IMR-90 (cell line): ENCODE measurements at regions not wholly inside any gene's neighbourhood (a gene's known extent, or its start where the extent isn't known, plus 50 kb on each side); places are given as distances from the start of the nearest gene placed in this dataset.

Experiments
- ATAC-seq: fragments of 200-7000 bp; cut with Tn5 transposase; 2 replicates; pipeline ENCODE4 v1.9.1; 2020; ENCODE audit warnings: low read depth, mild to moderate bottlenecking, moderate library complexity
- BruUV-seq: library from RNA; stranded (reverse); fragments of 400-500 nt; replicated peaks from 2 replicates; lab custom pipeline; 2021; lab: Mats Ljungman, UMichigan
- CTCF ChIA-PET: fragments of 300-600 bp; formaldehyde crosslinking; extraction: SDS; loops from one replicate; lab custom pipeline; 2021; ENCODE audit warnings: antibody characterized with exemption; lab: Yijun Ruan, JAX
- POLR2A ChIA-PET: fragments of 300-600 bp; sonication (Branson Sonifier 250); formaldehyde crosslinking; loops from one replicate; lab custom pipeline; 2022; ENCODE audit warnings: antibody characterized with exemption; ENCODE audit not compliant: unreplicated experiment; lab: Charles Lee
- DNase-seq: peaks from one replicate; pipeline ENCODE4 v3.0.0; 2013
- H2AFZ ChIP-seq: replicated peaks from 2 replicates; pipeline ENCODE3; 2013; ENCODE audit warnings: low read length, mild to moderate bottlenecking; ENCODE audit not compliant: poor library complexity
- H2AK5ac ChIP-seq: 2 replicates; pipeline ENCODE4 v1.6.1; 2013; ENCODE audit warnings: low read depth, low read length, inconsistent platforms
- H2AK9ac ChIP-seq: replicated peaks from 2 replicates; pipeline ENCODE3; 2013; ENCODE audit warnings: mild to moderate bottlenecking, low read depth, low read length, moderate library complexity; ENCODE audit not compliant: poor library complexity
- H2BK120ac ChIP-seq: 2 replicates; pipeline ENCODE4 v1.6.1; 2013; ENCODE audit warnings: low read depth, low read length, inconsistent platforms
- H2BK15ac ChIP-seq: 3 replicates; pipeline ENCODE4 v1.6.1; 2013; ENCODE audit warnings: low read depth, low read length, inconsistent platforms
- H2BK20ac ChIP-seq: 2 replicates; pipeline ENCODE4 v1.6.1; 2013; ENCODE audit warnings: low read depth, mild to moderate bottlenecking, inconsistent platforms, low read length, moderate library complexity
- H2BK5ac ChIP-seq: 2 replicates; pipeline ENCODE4 v1.6.1; 2013; ENCODE audit warnings: mild to moderate bottlenecking, low read depth, low read length, inconsistent platforms; ENCODE audit not compliant: poor library complexity, severe bottlenecking
- H3K14ac ChIP-seq: replicated peaks from 2 replicates; pipeline ENCODE4 v1.6.1; 2013; ENCODE audit warnings: low read depth, low read length, inconsistent platforms
- H3K18ac ChIP-seq: 2 replicates; pipeline ENCODE4 v1.6.1; 2013; ENCODE audit warnings: low read depth, low read length, control low read depth
- H3K23ac ChIP-seq: 2 replicates; pipeline ENCODE4 v1.6.1; 2013; ENCODE audit warnings: low read depth, low read length, inconsistent platforms
- H3K27ac ChIP-seq: 2 replicates; pipeline ENCODE4 v1.5.1; 2013; ENCODE audit warnings: mild to moderate bottlenecking, control low read depth, low read length; ENCODE audit not compliant: insufficient read depth
- H3K27me3 ChIP-seq: 2 replicates; pipeline ENCODE4 v1.6.1; 2013; ENCODE audit warnings: low read length; ENCODE audit not compliant: control insufficient read depth, insufficient read depth
- H3K36me3 ChIP-seq: 2 replicates; pipeline ENCODE4 v1.6.1; 2013; ENCODE audit warnings: low read length, mixed read lengths; ENCODE audit not compliant: control insufficient read depth, insufficient read depth
- H3K4ac ChIP-seq: 2 replicates; pipeline ENCODE4 v1.6.1; 2013; ENCODE audit warnings: low read depth, low read length, inconsistent platforms
- H3K4me1 ChIP-seq: 2 replicates; pipeline ENCODE4 v1.6.1; 2013; ENCODE audit warnings: low read length, mixed read lengths; ENCODE audit not compliant: control insufficient read depth, insufficient read depth
- H3K4me2 ChIP-seq: 2 replicates; pipeline ENCODE4 v1.6.1; 2013; ENCODE audit warnings: low read depth, mild to moderate bottlenecking, control low read depth, low read length, moderate library complexity
- H3K4me3 ChIP-seq: 2 replicates; pipeline ENCODE4 v1.5.1; 2013; ENCODE audit warnings: low read depth, mild to moderate bottlenecking, control low read depth, low read length, moderate library complexity; ENCODE audit not compliant: insufficient read depth
- H3K56ac ChIP-seq: 2 replicates; pipeline ENCODE4 v1.6.1; 2013; ENCODE audit warnings: low read length, inconsistent platforms; ENCODE audit not compliant: insufficient read depth; ENCODE audit errors: extremely low read depth
- H3K79me1 ChIP-seq, 2 experiments: 2 replicates each; pipeline ENCODE4 v1.6.1; 2013; ENCODE audit warnings: low read length in 2 of 2, inconsistent platforms in 1 of 2, low read depth in 1 of 2
- H3K9ac ChIP-seq: 2 replicates; pipeline ENCODE4 v1.6.1; 2013; ENCODE audit warnings: low read depth, low read length, control low read depth
- H3K9me1 ChIP-seq: 2 replicates; pipeline ENCODE4 v1.6.1; 2013; ENCODE audit warnings: low read length, inconsistent platforms; ENCODE audit not compliant: insufficient read depth
- H3K9me3 ChIP-seq: 2 replicates; pipeline ENCODE4 v1.6.1; 2013; ENCODE audit warnings: low read length; ENCODE audit not compliant: control insufficient read depth, insufficient read depth
- H4K20me1 ChIP-seq: 2 replicates; pipeline ENCODE4 v1.6.1; 2013; ENCODE audit warnings: low read length, inconsistent platforms; ENCODE audit not compliant: insufficient read depth
- H4K5ac ChIP-seq: 2 replicates; pipeline ENCODE4 v1.6.1; 2013; ENCODE audit warnings: mild to moderate bottlenecking, low read depth, low read length, control low read depth
- H4K8ac ChIP-seq, 2 experiments: 2 replicates each; pipeline ENCODE4 v1.6.1; 2013; ENCODE audit warnings: low read depth in 2 of 2, low read length in 2 of 2, control low read depth in 1 of 2, inconsistent platforms in 1 of 2
- H4K91ac ChIP-seq: 2 replicates; pipeline ENCODE4 v1.6.1; 2013; ENCODE audit warnings: low read depth, low read length, inconsistent platforms; ENCODE audit not compliant: insufficient read depth
- BHLHE40 ChIP-seq: fragments of 150-350 bp; IDR thresholded peaks from 2 replicates; pipeline ENCODE4 v1.6.1; 2016; ENCODE audit warnings: mild to moderate bottlenecking, low read depth, low read length
- CEBPB ChIP-seq: IDR thresholded peaks from 2 replicates; pipeline ENCODE4 v1.6.1; 2012; ENCODE audit warnings: low read depth, low read length, improper control_type of control experiment
- CTCF ChIP-seq: conservative IDR thresholded peaks from 2 replicates; pipeline ENCODE4 v1.5.1; 2012; ENCODE audit warnings: mild to moderate bottlenecking, low read depth, low read length, improper control_type of control experiment
- MAFK ChIP-seq: IDR thresholded peaks from 2 replicates; pipeline ENCODE4 v1.6.1; 2012; ENCODE audit warnings: low read depth, low read length, improper control_type of control experiment
- MXI1 ChIP-seq: IDR thresholded peaks from 2 replicates; pipeline ENCODE4 v1.6.1; 2012; ENCODE audit warnings: low read depth, mild to moderate bottlenecking, low read length, moderate library complexity, borderline replicate concordance
- RAD21 ChIP-seq: IDR thresholded peaks from 2 replicates; pipeline ENCODE4 v1.6.1; 2012; ENCODE audit warnings: low read length, improper control_type of control experiment
- RCOR1 ChIP-seq: IDR thresholded peaks from 2 replicates; pipeline ENCODE4 v1.6.1; 2012; ENCODE audit warnings: mild to moderate bottlenecking, low read length, improper control_type of control experiment; ENCODE audit not compliant: insufficient replicate concordance
- RFX5 ChIP-seq: IDR thresholded peaks from 2 replicates; pipeline ENCODE4 v1.8.0; 2012; ENCODE audit warnings: low read depth, mild to moderate bottlenecking, low read length, moderate library complexity
- WGBS, 2 experiments: methylation state at CpG; one replicate each; pipeline versions ENCODE4 v1.1.5 to v1.1.7; 2013; ENCODE audit warnings: missing lambda C conversion rate in 2 of 2; ENCODE audit not compliant: insufficient read length in 1 of 2; ENCODE audit errors: extremely low coverage in 2 of 2; 5-methylcytosine and 5-hydroxymethylcytosine counted together
- dilution Hi-C: fragments of 300-500 bp; cut with HindIII; formaldehyde crosslinking; loops from one replicate; pipeline ENCODE4 v1.14.3; 2018; ENCODE audit warnings: low sequenced_read_pairs; ENCODE audit not compliant: unreplicated experiment
- in situ Hi-C: fragments of 300-500 bp; cut with MboI; formaldehyde crosslinking; loops from 3 replicates; pipeline ENCODE4 v1.14.3; 2019; ENCODE audit warnings: low sequenced_read_pairs, inconsistent platforms, mixed read lengths
- intact Hi-C: fragments of 100-400 bp; cut with micrococcal nuclease; formaldehyde crosslinking; loops from 2 replicates; pipeline ENCODE4 v1.10.0; 2022

- Histone ChIP-seq H3K23ac (no peak overlapping the region), H3K14ac (no peak overlapping the region), H3K56ac (no peak overlapping the region), H2AK9ac (no peak overlapping the region), H3K27ac (no peak overlapping the region), H3K9ac (no peak overlapping the region), H3K4me3 (no peak overlapping the region), H2AFZ (no peak overlapping the region), H3K18ac (no peak overlapping the region), H2BK5ac (no peak overlapping the region), H4K5ac (no peak overlapping the region), H3K4me1 (no peaks in the 10 kb centered on the region), H3K4me2 (no peak overlapping the region), H3K9me3 (peaks cover 8% of the 10 kb centered on the region), H3K36me3 (no peaks in the 10 kb centered on the region), H2AK5ac (no peak overlapping the region), H4K8ac (no peak overlapping the region), H3K4ac (no peak overlapping the region), H2BK15ac (no peak overlapping the region), H4K20me1 (no peaks in the 10 kb centered on the region), H2BK20ac (no peak overlapping the region), H3K27me3 (no peaks in the 10 kb centered on the region), H2BK120ac (no peak overlapping the region), H4K91ac (no peak overlapping the region), H3K79me1 (no peaks in the 10 kb centered on the region), H3K9me1 (no peaks in the 10 kb centered on the region)
- in situ Hi-C loops (no loop called here), dilution Hi-C loops (no loop called here), intact Hi-C loops (no loop called here)
- TF ChIP-seq MXI1 (no peak), RCOR1 (no peak), CTCF (no peak), CEBPB (no peak), RFX5 (no peak), MAFK (no peak), BHLHE40 (no peak), RAD21 (no peak)
- ChIA-PET POLR2A (no interaction called here), CTCF (no interaction called here)
- DNase-seq, result no peak
- BruUV-seq, result no TSS peak
- no CpG with 5 or more reads among the region's 6 CpGs for WGBS, 2 experiments
- ATAC-seq, result no peak
Observed at GRCh38 chr20:55255016-55255415, 750.3 kb downstream of the CBLN4 start.
